ENCODE measurements at regions not wholly inside any gene's neighbourhood (a gene's known extent, or its start where the extent isn't known, plus 50 kb on each side); places are given as distances from the start of the nearest gene placed in this dataset.

- TF ChIP-seq CTCF (IDR thresholded peaks at IDR 0.05; ENCODE audit: unreplicated experiment), result no peak
- no peaks in the 10 kb centered on the region for H3K4me1 Mint-ChIP-seq (ENCODE audit: unreplicated experiment)
- H3K27ac Mint-ChIP-seq (ENCODE audit: unreplicated experiment), result no peak overlapping the region
- H3K27me3 Mint-ChIP-seq (ENCODE audit: unreplicated experiment), result no peaks in the 10 kb centered on the region
- no peak overlapping the region for H3K4me3 Mint-ChIP-seq (ENCODE audit: unreplicated experiment)
- no peak for DNase-seq (ENCODE audit: low spot score)
- peaks cover 9% of the 10 kb centered on the region for H3K9me3 Mint-ChIP-seq (ENCODE audit: unreplicated experiment)
- peaks cover 9% of the 10 kb centered on the region for H3K36me3 Mint-ChIP-seq (ENCODE audit: low read depth, unreplicated experiment)
Observed at GRCh38 chr21:22725436-22725835, 1727.2 kb downstream of the NCAM2 start.

- H3K9me3 Mint-ChIP-seq (ENCODE audit: unreplicated experiment), result peaks cover 15% of the 10 kb centered on the region
- H3K27me3 Mint-ChIP-seq (ENCODE audit: unreplicated experiment), result peaks cover 2% of the 10 kb centered on the region
- no peak overlapping the region for H3K4me3 Mint-ChIP-seq (ENCODE audit: unreplicated experiment)
- no peaks in the 10 kb centered on the region for H3K4me1 Mint-ChIP-seq (ENCODE audit: unreplicated experiment)
- no peak for DNase-seq (ENCODE audit: low spot score)
- TF ChIP-seq CTCF (IDR thresholded peaks at IDR 0.05; ENCODE audit: unreplicated experiment), result no peak
- H3K27ac Mint-ChIP-seq (ENCODE audit: unreplicated experiment), result no peak overlapping the region
- H3K36me3 Mint-ChIP-seq (ENCODE audit: low read depth, unreplicated experiment), result peaks cover 9% of the 10 kb centered on the region
Observed at GRCh38 chr21:22728091-22728490, 1729.9 kb downstream of the NCAM2 start.

- peaks cover 7% of the 10 kb centered on the region for H3K4me1 Mint-ChIP-seq (ENCODE audit: unreplicated experiment)
- H3K36me3 Mint-ChIP-seq (ENCODE audit: low read depth, unreplicated experiment), result no peaks in the 10 kb centered on the region
- H3K4me3 Mint-ChIP-seq (ENCODE audit: unreplicated experiment), result no peak overlapping the region
- DNase-seq (ENCODE audit: low spot score), result no peak
- H3K9me3 Mint-ChIP-seq (ENCODE audit: unreplicated experiment), result no peaks in the 10 kb centered on the region
- no peak for TF ChIP-seq CTCF (IDR thresholded peaks at IDR 0.05; ENCODE audit: unreplicated experiment)
- no peaks in the 10 kb centered on the region for H3K27me3 Mint-ChIP-seq (ENCODE audit: unreplicated experiment)
- no peak overlapping the region for H3K27ac Mint-ChIP-seq (ENCODE audit: unreplicated experiment)
Observed at GRCh38 chr21:22743085-22743484, 1744.9 kb downstream of the NCAM2 start.

- Mint-ChIP-seq H3K9me3 (ENCODE audit: unreplicated experiment) (no peaks in the 10 kb centered on the region), H3K36me3 (ENCODE audit: low read depth, unreplicated experiment) (no peaks in the 10 kb centered on the region), H3K27ac (ENCODE audit: unreplicated experiment) (no peak overlapping the region), H3K4me1 (ENCODE audit: unreplicated experiment) (no peaks in the 10 kb centered on the region), H3K27me3 (ENCODE audit: unreplicated experiment) (no peaks in the 10 kb centered on the region), H3K4me3 (ENCODE audit: unreplicated experiment) (no peak overlapping the region)
- no peak for DNase-seq (ENCODE audit: low spot score)
- no peak for TF ChIP-seq CTCF (IDR thresholded peaks at IDR 0.05; ENCODE audit: unreplicated experiment)
Observed at GRCh38 chr21:22754746-22755145, 1756.5 kb downstream of the NCAM2 start.

- Mint-ChIP-seq H3K36me3 (ENCODE audit: low read depth, unreplicated experiment) (no peaks in the 10 kb centered on the region), H3K4me1 (ENCODE audit: unreplicated experiment) (no peaks in the 10 kb centered on the region)
Observed at GRCh38 chr21:22758478-22758877, 1760.3 kb downstream of the NCAM2 start.

More at GRCh38 chr21:22758478-22758877, 1760.3 kb downstream of the NCAM2 start:
- no peak for TF ChIP-seq CTCF (IDR thresholded peaks at IDR 0.05; ENCODE audit: unreplicated experiment)
- no peak overlapping the region for H3K27ac Mint-ChIP-seq (ENCODE audit: unreplicated experiment)
- no peak overlapping the region for H3K4me3 Mint-ChIP-seq (ENCODE audit: unreplicated experiment)
- no peaks in the 10 kb centered on the region for H3K9me3 Mint-ChIP-seq (ENCODE audit: unreplicated experiment)
- no peaks in the 10 kb centered on the region for H3K27me3 Mint-ChIP-seq (ENCODE audit: unreplicated experiment)
- DNase-seq (ENCODE audit: low spot score), result no peak

All from endothelial cell (in vitro differentiated cells).